K562 (cell line): ENCODE measurements at regions not wholly inside any gene's neighbourhood (a gene's known extent, or its start where the extent isn't known, plus 50 kb on each side); places are given as distances from the start of the nearest gene placed in this dataset.

Experiments used
- ATAC-seq: fragments of 200-7000 bp; cut with Tn5 transposase; 3 replicates; pipeline ENCODE4 v1.9.1; 2020; ENCODE audit warnings: moderate library complexity
- BruUV-seq: library from RNA; stranded (reverse); fragments of 400-500 nt; replicated peaks from 2 replicates; lab custom pipeline; 2021; lab: Mats Ljungman, UMichigan
- CTCF ChIA-PET: fragments of 300-600 bp; formaldehyde crosslinking; extraction: SDS; loops from one replicate; lab custom pipeline; 2021; ENCODE audit warnings: low intra/inter-chr PET ratio; lab: Yijun Ruan, JAX
- POLR2A ChIA-PET: fragments of 300-600, 350-650 bp; sonication (Branson Sonifier 250); formaldehyde crosslinking; extraction: SDS; loops from one replicate; lab custom pipeline; 2021; ENCODE audit warnings: antibody characterized with exemption, inconsistent platforms; lab: Yijun Ruan, JAX
- DNase-seq, 4 experiments: peaks; one replicate each; pipeline versions ENCODE4 v3.0.0 to v3.0.0-alpha.2; 2011 to 2018; ENCODE audit warnings: low spot score in 3 of 4, mixed read lengths in 3 of 4; ENCODE audit errors: extremely low read depth in 1 of 4
- FAIRE-seq: peaks from 2 replicates; lab custom pipeline; 2011; peaks lifted over from hg19 to GRCh38; lab: Jason Lieb, UNC
- H2AFZ ChIP-seq: 2 replicates; pipeline ENCODE4 v1.6.0; 2011; ENCODE audit warnings: low read depth, low read length, control low read depth, inconsistent platforms
- H3K27ac ChIP-seq: fragments of 200-600 bp; 3 replicates; pipeline ENCODE4 v1.8.0; 2011; ENCODE audit warnings: low read depth, mild to moderate bottlenecking, control low read depth, inconsistent platforms, low read length, moderate library complexity, mixed read lengths; ENCODE audit errors: extremely low read depth
- H3K27me3 ChIP-seq, 2 experiments: fragments of 300-600 bp in 1 of 2; 2 replicates in 1 of 2; 3 replicates in 1 of 2; pipeline versions ENCODE4 v1.6.0 to v1.8.0; 2011; ENCODE audit warnings: inconsistent platforms in 2 of 2, low read length in 2 of 2, mild to moderate bottlenecking in 1 of 2, mixed read lengths in 1 of 2, moderate library complexity in 1 of 2; ENCODE audit not compliant: control insufficient read depth in 2 of 2, insufficient read depth in 2 of 2
- H3K36me3 ChIP-seq: fragments of 300-600 bp; 3 replicates; pipeline ENCODE4 v1.8.0; 2011; ENCODE audit warnings: mild to moderate bottlenecking, low read length, inconsistent platforms; ENCODE audit not compliant: control insufficient read depth, insufficient read depth
- H3K4me1 ChIP-seq, 2 experiments: fragments of 200-600 bp in 1 of 2; replicated peaks in 1 of 2; 2 replicates in 1 of 2; 3 replicates in 1 of 2; pipeline versions ENCODE4 v1.5.1 to v1.8.0; 2011; ENCODE audit warnings: inconsistent platforms in 2 of 2, low read length in 2 of 2, mild to moderate bottlenecking in 1 of 2, mixed read lengths in 1 of 2, moderate library complexity in 1 of 2; ENCODE audit not compliant: control insufficient read depth in 2 of 2, insufficient read depth in 2 of 2
- H3K4me2 ChIP-seq: 2 replicates; pipeline ENCODE4 v1.6.1; 2011; ENCODE audit warnings: low read length, control low read depth, inconsistent platforms, mixed read lengths; ENCODE audit not compliant: insufficient read depth
- H3K4me3 ChIP-seq: fragments of 200-600 bp; sonication (generic), shearing (Covaris generic); 2 replicates; pipeline ENCODE4 v1.5.1; 2016; ENCODE audit warnings: control low read depth, inconsistent platforms
- H3K79me2 ChIP-seq: fragments of 200-600 bp; 3 replicates; pipeline ENCODE4 v1.8.0; 2011; ENCODE audit warnings: low read length, inconsistent platforms; ENCODE audit not compliant: control insufficient read depth, insufficient read depth
- H3K9ac ChIP-seq, 2 experiments: 2 replicates each; pipeline versions ENCODE4 v1.6.0 to v1.6.1; 2011; ENCODE audit warnings: low read depth in 2 of 2, low read length in 2 of 2, control low read depth in 1 of 2, inconsistent platforms in 1 of 2, mild to moderate bottlenecking in 1 of 2, mixed read lengths in 1 of 2; ENCODE audit not compliant: insufficient read depth in 1 of 2
- H3K9me1 ChIP-seq: one replicate; pipeline ENCODE4 v1.6.0; 2011; ENCODE audit warnings: inconsistent platforms, mild to moderate bottlenecking, low read length, moderate library complexity; ENCODE audit not compliant: control insufficient read depth, insufficient read depth
- H3K9me3 ChIP-seq: replicated peaks from 2 replicates; pipeline ENCODE4 v1.5.1; 2011; ENCODE audit warnings: low read depth, low read length, inconsistent platforms; ENCODE audit not compliant: control insufficient read depth, insufficient read depth
- H4K20me1 ChIP-seq: replicated peaks from 2 replicates; pipeline ENCODE4 v1.6.1; 2011; ENCODE audit warnings: low read length, inconsistent platforms, mixed read lengths; ENCODE audit not compliant: control insufficient read depth, insufficient read depth
- ARHGAP35 ChIP-seq: fragments of 450-650 bp; IDR thresholded peaks from 2 replicates; pipeline ENCODE4 v1.6.1; 2018; ENCODE audit not compliant: partially characterized antibody
- ATF7 ChIP-seq: fragments of 450-650 bp; IDR thresholded peaks from 2 replicates; pipeline ENCODE4 v1.7.1; 2014; ENCODE audit warnings: mild to moderate bottlenecking, moderate library complexity
- FOXP1 ChIP-seq: sonication (generic); formaldehyde crosslinking; IDR thresholded peaks from 2 replicates; pipeline ENCODE4 v1.8.0; 2022; ENCODE audit warnings: mild to moderate bottlenecking, missing genetic modification reagents
- HDAC6 ChIP-seq: IDR thresholded peaks from 2 replicates; pipeline ENCODE4 v1.6.1; 2012; ENCODE audit warnings: low read depth, mild to moderate bottlenecking, control low read depth, inconsistent platforms, low read length, moderate library complexity
- PYGO2 ChIP-seq: fragments of 450-650 bp; IDR thresholded peaks from 2 replicates; pipeline ENCODE4 v1.6.1; 2016; ENCODE audit warnings: mild to moderate bottlenecking, missing genetic modification characterization, moderate library complexity, missing compliant biosample characterization
- RBBP5 ChIP-seq: fragments of 200-600 bp; sonication (generic); IDR thresholded peaks from 2 replicates; pipeline ENCODE4 v1.6.1; 2012; ENCODE audit warnings: borderline replicate concordance, mild to moderate bottlenecking, low read length, control low read depth, inconsistent platforms; ENCODE audit not compliant: insufficient read depth, poor library complexity, severe bottlenecking
- XRCC3 ChIP-seq: fragments of 450-650 bp; IDR thresholded peaks from 2 replicates; pipeline ENCODE4 v1.6.1; 2017; ENCODE audit warnings: mild to moderate bottlenecking, moderate library complexity
- WGBS: fragments of 100-300 bp; shearing (Covaris generic); methylation state at CpG from one replicate; pipeline ENCODE4 v1.1.6; 2016; ENCODE audit warnings: low coverage, mixed read lengths; ENCODE audit not compliant: insufficient coverage; ENCODE audit errors: missing lambda C conversion rate; 5-methylcytosine and 5-hydroxymethylcytosine counted together
- in situ Hi-C: fragments of 300-500 bp; cut with MboI; formaldehyde crosslinking; loops from 4 replicates; pipeline ENCODE4 v1.15.0; 2018; ENCODE audit warnings: inconsistent platforms, mixed read lengths
- intact Hi-C: fragments of 100-400 bp; cut with micrococcal nuclease; formaldehyde crosslinking; loops from 2 replicates; pipeline ENCODE4 v1.14.2; 2022
- TF ChIP-seq, protein P1 (sequence below): sonication (generic); formaldehyde crosslinking; IDR thresholded peaks from 2 replicates; pipeline ENCODE4 v1.8.1; 2023; ENCODE audit warnings: missing genetic modification reagents, mild to moderate bottlenecking, borderline replicate concordance

DNA sequence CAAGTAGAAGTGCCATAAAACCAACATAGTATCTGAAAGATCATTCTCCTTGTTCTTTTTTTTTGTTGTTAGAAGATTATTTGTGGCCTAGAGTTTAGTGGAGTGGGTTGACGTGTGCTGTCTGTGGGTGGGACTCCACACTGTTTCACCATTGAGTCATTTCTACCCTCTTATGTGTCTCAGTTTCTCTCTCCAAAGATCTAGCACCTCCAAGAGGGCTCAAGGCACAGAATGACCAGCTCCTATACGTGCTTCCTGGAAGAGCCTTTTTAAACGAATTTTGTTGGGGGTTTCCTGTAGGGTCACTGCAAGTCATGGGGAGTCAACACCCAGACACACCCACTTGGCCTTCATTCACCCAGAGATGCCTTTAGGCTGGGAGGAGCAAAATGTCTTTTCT, 150.1 kb downstream of the KLF8 start:
- no peaks in the 10 kb centered on the region for H3K79me2 ChIP-seq
- intact Hi-C loops (no loop called here), in situ Hi-C loops (no loop called here)
- H3K27me3 ChIP-seq = no peaks in the 10 kb centered on the region
- no peak overlapping the region for H3K27ac ChIP-seq
- BruUV-seq = no TSS peak
- no peaks in the 10 kb centered on the region for H3K4me1 ChIP-seq
- ChIA-PET POLR2A (no interaction called here), CTCF (no interaction called here)
- H4K20me1 ChIP-seq = no peaks in the 10 kb centered on the region
- H3K9ac ChIP-seq = no peak overlapping the region
- H3K4me2 ChIP-seq = no peak overlapping the region
- 6% methylated on average over 3 of the region's 3 CpGs for WGBS
- H3K4me3 ChIP-seq = no peak overlapping the region
- DNase-seq (no peak), ATAC-seq (no peak), FAIRE-seq (no peak)
- TF ChIP-seq ARHGAP35 (no peak), ATF7 (no peak), RBBP5 (no peak), FOXP1 (no peak), PYGO2 (tag) (no peak), XRCC3 (no peak), HDAC6 (no peak)
- TF ChIP-seq, protein P1, sequence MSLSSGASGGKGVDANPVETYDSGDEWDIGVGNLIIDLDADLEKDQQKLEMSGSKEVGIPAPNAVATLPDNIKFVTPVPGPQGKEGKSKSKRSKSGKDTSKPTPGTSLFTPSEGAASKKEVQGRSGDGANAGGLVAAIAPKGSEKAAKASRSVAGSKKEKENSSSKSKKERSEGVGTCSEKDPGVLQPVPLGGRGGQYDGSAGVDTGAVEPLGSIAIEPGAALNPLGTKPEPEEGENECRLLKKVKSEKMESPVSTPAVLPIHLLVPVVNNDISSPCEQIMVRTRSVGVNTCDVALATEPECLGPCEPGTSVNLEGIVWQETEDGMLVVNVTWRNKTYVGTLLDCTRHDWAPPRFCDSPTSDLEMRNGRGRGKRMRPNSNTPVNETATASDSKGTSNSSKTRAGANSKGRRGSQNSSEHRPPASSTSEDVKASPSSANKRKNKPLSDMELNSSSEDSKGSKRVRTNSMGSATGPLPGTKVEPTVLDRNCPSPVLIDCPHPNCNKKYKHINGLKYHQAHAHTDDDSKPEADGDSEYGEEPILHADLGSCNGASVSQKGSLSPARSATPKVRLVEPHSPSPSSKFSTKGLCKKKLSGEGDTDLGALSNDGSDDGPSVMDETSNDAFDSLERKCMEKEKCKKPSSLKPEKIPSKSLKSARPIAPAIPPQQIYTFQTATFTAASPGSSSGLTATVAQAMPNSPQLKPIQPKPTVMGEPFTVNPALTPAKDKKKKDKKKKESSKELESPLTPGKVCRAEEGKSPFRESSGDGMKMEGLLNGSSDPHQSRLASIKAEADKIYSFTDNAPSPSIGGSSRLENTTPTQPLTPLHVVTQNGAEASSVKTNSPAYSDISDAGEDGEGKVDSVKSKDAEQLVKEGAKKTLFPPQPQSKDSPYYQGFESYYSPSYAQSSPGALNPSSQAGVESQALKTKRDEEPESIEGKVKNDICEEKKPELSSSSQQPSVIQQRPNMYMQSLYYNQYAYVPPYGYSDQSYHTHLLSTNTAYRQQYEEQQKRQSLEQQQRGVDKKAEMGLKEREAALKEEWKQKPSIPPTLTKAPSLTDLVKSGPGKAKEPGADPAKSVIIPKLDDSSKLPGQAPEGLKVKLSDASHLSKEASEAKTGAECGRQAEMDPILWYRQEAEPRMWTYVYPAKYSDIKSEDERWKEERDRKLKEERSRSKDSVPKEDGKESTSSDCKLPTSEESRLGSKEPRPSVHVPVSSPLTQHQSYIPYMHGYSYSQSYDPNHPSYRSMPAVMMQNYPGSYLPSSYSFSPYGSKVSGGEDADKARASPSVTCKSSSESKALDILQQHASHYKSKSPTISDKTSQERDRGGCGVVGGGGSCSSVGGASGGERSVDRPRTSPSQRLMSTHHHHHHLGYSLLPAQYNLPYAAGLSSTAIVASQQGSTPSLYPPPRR (CRISPR knock-in tag) = no peak
- H3K9me1 ChIP-seq = no peaks in the 10 kb centered on the region
- no peaks in the 10 kb centered on the region for H3K9me3 ChIP-seq
- no peak overlapping the region for H2AFZ ChIP-seq
- H3K36me3 ChIP-seq = no peaks in the 10 kb centered on the region
